HL-60 (cell line): ENCODE measurements at regions not wholly inside any gene's neighbourhood (a gene's known extent, or its start where the extent isn't known, plus 50 kb on each side); places are given as distances from the start of the nearest gene placed in this dataset.

ENCODE experiments used
- GABPA ChIP-seq: IDR thresholded peaks from 2 replicates; pipeline ENCODE4 v1.6.1; 2012; ENCODE audit warnings: low read depth
- POLR2AphosphoS5 ChIP-seq: IDR thresholded peaks from 2 replicates; pipeline ENCODE4 v1.6.1; 2012; ENCODE audit warnings: low read depth
- SPI1 ChIP-seq: IDR thresholded peaks from 2 replicates; pipeline ENCODE4 v1.6.1; 2012; ENCODE audit warnings: low read depth, mild to moderate bottlenecking, borderline replicate concordance
- TF ChIP-seq, protein P1 (sequence below): IDR thresholded peaks from one replicate; pipeline ENCODE4 v1.5.1; 2011; ENCODE audit warnings: low read length, control low read depth, inconsistent platforms; ENCODE audit not compliant: insufficient read depth

DNA sequence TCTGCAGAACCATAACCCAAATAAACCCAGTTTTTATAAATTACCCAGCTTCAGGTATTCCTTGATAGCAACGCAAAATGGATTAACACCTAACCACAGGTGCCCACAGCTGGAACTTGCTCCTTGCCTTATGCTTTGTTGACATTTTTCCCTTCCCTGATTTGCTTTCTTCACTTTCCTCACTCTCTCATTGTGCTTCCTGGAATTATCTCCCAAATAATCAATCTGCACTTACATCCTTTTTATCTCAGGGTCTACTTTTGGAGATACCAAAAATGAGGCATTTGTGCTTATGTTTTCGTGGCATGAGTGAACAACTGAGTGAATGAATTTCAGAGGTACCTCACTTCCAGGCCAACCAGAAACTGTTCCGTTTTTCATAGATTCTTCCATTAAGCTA, 374.3 kb downstream of the DOK5 start:
- TF ChIP-seq, protein P1, sequence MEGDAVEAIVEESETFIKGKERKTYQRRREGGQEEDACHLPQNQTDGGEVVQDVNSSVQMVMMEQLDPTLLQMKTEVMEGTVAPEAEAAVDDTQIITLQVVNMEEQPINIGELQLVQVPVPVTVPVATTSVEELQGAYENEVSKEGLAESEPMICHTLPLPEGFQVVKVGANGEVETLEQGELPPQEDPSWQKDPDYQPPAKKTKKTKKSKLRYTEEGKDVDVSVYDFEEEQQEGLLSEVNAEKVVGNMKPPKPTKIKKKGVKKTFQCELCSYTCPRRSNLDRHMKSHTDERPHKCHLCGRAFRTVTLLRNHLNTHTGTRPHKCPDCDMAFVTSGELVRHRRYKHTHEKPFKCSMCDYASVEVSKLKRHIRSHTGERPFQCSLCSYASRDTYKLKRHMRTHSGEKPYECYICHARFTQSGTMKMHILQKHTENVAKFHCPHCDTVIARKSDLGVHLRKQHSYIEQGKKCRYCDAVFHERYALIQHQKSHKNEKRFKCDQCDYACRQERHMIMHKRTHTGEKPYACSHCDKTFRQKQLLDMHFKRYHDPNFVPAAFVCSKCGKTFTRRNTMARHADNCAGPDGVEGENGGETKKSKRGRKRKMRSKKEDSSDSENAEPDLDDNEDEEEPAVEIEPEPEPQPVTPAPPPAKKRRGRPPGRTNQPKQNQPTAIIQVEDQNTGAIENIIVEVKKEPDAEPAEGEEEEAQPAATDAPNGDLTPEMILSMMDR: no peak
- TF ChIP-seq GABPA (no peak), POLR2AphosphoS5 (no peak), SPI1 (no peak)
